Urothelium cell line (cell line): ENCODE measurements at regions not wholly inside any gene's neighbourhood (a gene's known extent, or its start where the extent isn't known, plus 50 kb on each side); places are given as distances from the start of the nearest gene placed in this dataset.

Experiments
- DNase-seq: peaks from one replicate; pipeline ENCODE4 v3.0.0; 2011; ENCODE audit warnings: low spot score, mixed read lengths
- FAIRE-seq: peaks from 2 replicates; lab custom pipeline; 2011; peaks lifted over from hg19 to GRCh38; lab: Jason Lieb, UNC

- no peak for FAIRE-seq
Observed at GRCh38 chr5:35436400-35437057, 181.1 kb upstream of the SPEF2 start.

GRCh38 chr5:35430381-35431162, 187.1 kb upstream of the SPEF2 start:
- DNase-seq (no peak), FAIRE-seq (no peak)

More at GRCh38 chr5:35436400-35437057, 181.1 kb upstream of the SPEF2 start:
- DNase-seq: peak; percentile 48

GRCh38 chr5:35420200-35420599, 189.9 kb upstream of the PRLR start:
- FAIRE-seq: no peak

GRCh38 chr5:35417040-35417439, 186.8 kb upstream of the PRLR start:
- DNase-seq (no peak), FAIRE-seq (no peak)

More at GRCh38 chr5:35420200-35420599, 189.9 kb upstream of the PRLR start:
- DNase-seq: no peak

- no peak for FAIRE-seq
Observed at GRCh38 chr5:35416217-35416988, 186.1 kb upstream of the PRLR start.

GRCh38 chr5:35415309-35415708, 185.0 kb upstream of the PRLR start:
- FAIRE-seq (no peak), DNase-seq (no peak)

More at GRCh38 chr5:35416217-35416988, 186.1 kb upstream of the PRLR start:
- no peak for DNase-seq

- DNase-seq: no peak
- no peak for FAIRE-seq
Observed at GRCh38 chr5:35409361-35409760, 179.1 kb upstream of the PRLR start.

- FAIRE-seq: no peak
Observed at GRCh38 chr5:35408146-35408545, 177.9 kb upstream of the PRLR start.

GRCh38 chr5:35407697-35408096, 177.4 kb upstream of the PRLR start:
- FAIRE-seq (no peak), DNase-seq (no peak)

More at GRCh38 chr5:35408146-35408545, 177.9 kb upstream of the PRLR start:
- DNase-seq: no peak

GRCh38 chr5:35405938-35406337, 175.7 kb upstream of the PRLR start:
- DNase-seq (no peak), FAIRE-seq (no peak)

- peak; percentile 21 for DNase-seq
- peak; percentile 48 for FAIRE-seq
Observed at GRCh38 chr5:35404701-35405100, 174.4 kb upstream of the PRLR start.

GRCh38 chr5:35393901-35394300, 163.6 kb upstream of the PRLR start:
- FAIRE-seq: no peak
- DNase-seq: no peak

GRCh38 chr5:35384658-35385057, 154.4 kb upstream of the PRLR start:
- no peak for DNase-seq
- FAIRE-seq: no peak

GRCh38 chr5:35383041-35383440, 152.8 kb upstream of the PRLR start:
- no peak for FAIRE-seq
- no peak for DNase-seq

GRCh38 chr5:35377653-35378052, 147.4 kb upstream of the PRLR start:
- no peak for FAIRE-seq
- no peak for DNase-seq

GRCh38 chr5:35374584-35374983, 144.3 kb upstream of the PRLR start:
- no peak for FAIRE-seq

GRCh38 chr5:35373249-35373648, 143.0 kb upstream of the PRLR start:
- FAIRE-seq: no peak
- no peak for DNase-seq

More at GRCh38 chr5:35374584-35374983, 144.3 kb upstream of the PRLR start:
- no peak for DNase-seq

- DNase-seq (no peak), FAIRE-seq (no peak)
Observed at GRCh38 chr5:35372482-35372881, 142.2 kb upstream of the PRLR start.

- DNase-seq (no peak), FAIRE-seq (no peak)
Observed at GRCh38 chr5:35371951-35372426, 141.7 kb upstream of the PRLR start.

GRCh38 chr5:35370871-35371270, 140.6 kb upstream of the PRLR start:
- FAIRE-seq (no peak), DNase-seq (no peak)
